Gastroesophageal sphincter (tissue), 4 donors: ENCODE measurements at regions not wholly inside any gene's neighbourhood (a gene's known extent, or its start where the extent isn't known, plus 50 kb on each side); places are given as distances from the start of the nearest gene placed in this dataset.

ENCODE experiments used
- ATAC-seq: fragments of 150-250 bp; one replicate; pipeline ENCODE4 v1.9.1; 2016; ENCODE audit warnings: mild to moderate bottlenecking, moderate library complexity
- H3K27ac ChIP-seq, 4 donors: fragments of 200-600 bp; sonication (generic) in 3 of 4; 1 replicate in 3 of 4; 2 replicates in 1 of 4; pipeline ENCODE4 v1.5.1; 2016 to 2019
- H3K27me3 ChIP-seq: fragments of 200-600 bp; sonication (generic); one replicate; pipeline ENCODE4 v1.5.1; 2019
- H3K36me3 ChIP-seq, 2 donors: fragments of 200-600 bp; sonication (generic); one replicate each; pipeline ENCODE4 v1.5.1; 2019; ENCODE audit warnings: control low read depth in 1 of 2
- H3K4me1 ChIP-seq, 3 donors: fragments of 200-600 bp; sonication (generic); 1 replicate in 2 of 3; 2 replicates in 1 of 3; pipeline ENCODE4 v1.5.1; 2016 to 2019; ENCODE audit warnings: control low read depth in 2 of 3
- H3K4me3 ChIP-seq, 2 donors: fragments of 200-600 bp; sonication (generic); one replicate each; pipeline ENCODE4 v1.5.1; 2019; ENCODE audit warnings: mild to moderate bottlenecking in 1 of 2, moderate library complexity in 1 of 2
- H3K9me3 ChIP-seq, 3 donors: fragments of 200-600 bp; sonication (generic); one replicate each; pipeline ENCODE4 v1.5.1; 2017 to 2019; ENCODE audit warnings: control low read depth in 2 of 3
- CTCF ChIP-seq, 4 experiments: fragments of 200-600 bp in 2 of 4; fragments of 450-650 bp in 2 of 4; sonication (generic) in 1 of 4; IDR thresholded peaks; one replicate each; pipeline ENCODE4 v1.5.1; 2017 to 2019; ENCODE audit warnings: antibody characterized with exemption in 4 of 4, mild to moderate bottlenecking in 2 of 4, moderate library complexity in 2 of 4
- EP300 ChIP-seq: sonication (generic); formaldehyde crosslinking; IDR thresholded peaks from one replicate; pipeline ENCODE4 v1.6.1; 2017; ENCODE audit warnings: antibody characterized with exemption, mild to moderate bottlenecking
- POLR2A ChIP-seq, 2 donors: fragments of 450-650 bp; IDR thresholded peaks; one replicate each; pipeline ENCODE4 v1.6.1; 2017; ENCODE audit warnings: antibody characterized with exemption in 2 of 2, mild to moderate bottlenecking in 2 of 2, moderate library complexity in 1 of 2
- POLR2AphosphoS5 ChIP-seq: sonication (generic); formaldehyde crosslinking; IDR thresholded peaks from one replicate; pipeline ENCODE4 v1.6.1; 2017; ENCODE audit warnings: antibody characterized with exemption
- WGBS, 2 donors: methylation state at CpG; one replicate each; pipeline ENCODE4 v1.1.5; 2018; ENCODE audit warnings: low coverage in 1 of 2; 5-methylcytosine and 5-hydroxymethylcytosine counted together

- Histone ChIP-seq H3K4me1 (peaks cover 0 to 9% (median 0%) of the 10 kb centered on the region in 3 donors), H3K27ac (no peak overlapping the region), H3K9me3 (no peaks in the 10 kb centered on the region), H3K36me3 (no peaks in the 10 kb centered on the region), H3K27me3 (no peaks in the 10 kb centered on the region), H3K4me3 (no peak overlapping the region)
- 80 to 89% methylated on average over 3 of the region's 3 CpGs for WGBS, 2 donors
- TF ChIP-seq CTCF (IDR thresholded peaks at IDR 0.05), result no peak
- TF ChIP-seq POLR2A (IDR thresholded peaks at IDR 0.05), result no peak
- TF ChIP-seq EP300, result no peak
- TF ChIP-seq POLR2AphosphoS5, result no peak
- ATAC-seq, result no peak
These were observed 64.9 kb upstream of the CELF2 start for GRCh38 chr10:10952800-10953199.

- Histone ChIP-seq H3K27ac (no peak overlapping the region), H3K36me3 (no peaks in the 10 kb centered on the region), H3K4me1 (peaks cover 0 to 9% (median 0%) of the 10 kb centered on the region in 3 donors), H3K4me3 (no peak overlapping the region), H3K27me3 (no peaks in the 10 kb centered on the region), H3K9me3 (no peaks in the 10 kb centered on the region)
- TF ChIP-seq POLR2AphosphoS5, result no peak
- TF ChIP-seq EP300, result no peak
- TF ChIP-seq POLR2A (IDR thresholded peaks at IDR 0.05), result no peak
- no peak for TF ChIP-seq CTCF (IDR thresholded peaks at IDR 0.05)
- ATAC-seq, result no peak
- 96 to 100% methylated on average over 7 to 8 of the region's 11 CpGs for WGBS, 2 donors
These were observed 60.8 kb upstream of the CELF2 start for GRCh38 chr10:10956681-10957542.

GRCh38 chr10:10958041-10958440 is 59.6 kb upstream of the CELF2 start:
- H3K36me3 ChIP-seq, result no peaks in the 10 kb centered on the region
- H3K4me3 ChIP-seq, result no peak overlapping the region
- no peak for ATAC-seq
- 84 to 100% methylated on average over 1 to 3 of the region's 3 CpGs for WGBS, 2 donors
- no peak overlapping the region for H3K27ac ChIP-seq
- no peaks in the 10 kb centered on the region for H3K27me3 ChIP-seq
- H3K9me3 ChIP-seq, result no peaks in the 10 kb centered on the region
- H3K4me1 ChIP-seq, result peaks cover 0 to 9% (median 0%) of the 10 kb centered on the region in 3 donors
- no peak for TF ChIP-seq POLR2AphosphoS5
- no peak for TF ChIP-seq EP300
- no peak for TF ChIP-seq POLR2A (IDR thresholded peaks at IDR 0.05)
- TF ChIP-seq CTCF (IDR thresholded peaks at IDR 0.05), result no peak

GRCh38 chr10:10959666-10960065 is 58.0 kb upstream of the CELF2 start:
- ATAC-seq, result no peak
- WGBS, 2 donors, result 70 to 84% methylated on average over 2 to 3 of the region's 3 CpGs

More at GRCh38 chr10:10959666-10960065, 58.0 kb upstream of the CELF2 start:
- peaks cover 0 to 9% (median 0%) of the 10 kb centered on the region in 3 donors for H3K4me1 ChIP-seq
- H3K9me3 ChIP-seq, result no peaks in the 10 kb centered on the region
- H3K27ac ChIP-seq, result no peak overlapping the region
- H3K36me3 ChIP-seq, result no peaks in the 10 kb centered on the region
- H3K27me3 ChIP-seq, result no peaks in the 10 kb centered on the region
- H3K4me3 ChIP-seq, result no peak overlapping the region
- no peak for TF ChIP-seq CTCF (IDR thresholded peaks at IDR 0.05)
- no peak for TF ChIP-seq POLR2A (IDR thresholded peaks at IDR 0.05)
- TF ChIP-seq POLR2AphosphoS5, result no peak
- TF ChIP-seq EP300, result no peak
